GM19193 (cell line): ENCODE measurements at regions not wholly inside any gene's neighbourhood (a gene's known extent, or its start where the extent isn't known, plus 50 kb on each side); places are given as distances from the start of the nearest gene placed in this dataset.

ENCODE experiments used
- POLR2A ChIP-seq: IDR thresholded peaks from 4 replicates; pipeline ENCODE4 v1.6.1; 2011; ENCODE audit not compliant: insufficient read depth, insufficient read length; ENCODE audit errors: extremely low read depth

GRCh38 chr3:72281551-72281950 lies 496.6 kb upstream of the PROK2 start:
- TF ChIP-seq POLR2A: no peak

- TF ChIP-seq POLR2A: no peak
Observed at GRCh38 chr3:72280876-72281275, 495.9 kb upstream of the PROK2 start.

DNA sequence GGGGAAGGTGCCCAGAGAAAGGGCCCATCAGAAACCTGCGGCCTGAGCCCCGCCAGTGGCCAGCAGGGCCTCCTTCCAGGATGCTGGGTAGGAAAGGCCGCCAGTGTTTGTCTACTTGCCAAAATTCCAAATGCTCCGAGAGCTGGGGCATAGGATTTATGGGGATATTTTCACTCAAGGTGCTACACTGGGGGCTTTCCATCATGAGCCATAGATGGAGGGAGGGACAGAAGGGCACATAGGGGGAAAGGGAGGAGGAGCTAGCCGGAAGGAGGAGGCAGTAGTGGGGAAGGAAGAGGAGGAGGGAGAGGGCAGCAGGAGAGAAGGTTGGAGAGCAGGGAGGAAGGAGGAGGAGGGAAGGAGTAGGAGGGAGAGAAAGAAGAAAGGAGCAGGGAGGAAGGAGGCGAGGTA lies 494.7 kb upstream of the PROK2 start:
- no peak for TF ChIP-seq POLR2A

DNA sequence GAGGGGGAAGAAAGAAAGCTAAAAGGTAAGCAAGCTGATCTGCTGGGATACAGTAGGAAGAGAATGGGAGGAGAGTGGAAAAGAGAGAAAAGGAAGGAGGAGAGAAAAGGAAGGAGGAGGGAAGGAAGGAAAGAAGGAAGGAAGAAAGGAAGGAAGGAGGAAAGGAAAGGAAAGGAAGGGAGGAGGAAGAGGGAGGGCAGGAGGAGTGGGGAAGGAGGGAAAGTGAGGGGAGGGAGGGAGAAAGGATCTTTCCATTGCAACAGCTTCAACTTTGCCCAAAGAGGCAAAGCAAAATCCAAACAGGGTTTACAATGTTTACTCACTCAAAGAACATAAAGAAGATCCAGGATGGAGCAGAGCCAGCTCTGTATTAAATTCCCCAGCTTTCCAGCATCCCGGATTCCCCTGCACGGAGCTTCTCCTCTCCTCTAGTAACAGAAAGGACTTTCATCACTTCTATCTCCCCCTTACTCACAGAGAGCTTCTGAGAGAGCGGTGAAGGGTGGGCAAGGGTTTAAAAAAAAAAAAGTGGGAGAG lies 494.2 kb upstream of the PROK2 start:
- no peak for TF ChIP-seq POLR2A

- no peak for TF ChIP-seq POLR2A
Observed at GRCh38 chr3:72278349-72279067, 493.6 kb upstream of the PROK2 start.

DNA sequence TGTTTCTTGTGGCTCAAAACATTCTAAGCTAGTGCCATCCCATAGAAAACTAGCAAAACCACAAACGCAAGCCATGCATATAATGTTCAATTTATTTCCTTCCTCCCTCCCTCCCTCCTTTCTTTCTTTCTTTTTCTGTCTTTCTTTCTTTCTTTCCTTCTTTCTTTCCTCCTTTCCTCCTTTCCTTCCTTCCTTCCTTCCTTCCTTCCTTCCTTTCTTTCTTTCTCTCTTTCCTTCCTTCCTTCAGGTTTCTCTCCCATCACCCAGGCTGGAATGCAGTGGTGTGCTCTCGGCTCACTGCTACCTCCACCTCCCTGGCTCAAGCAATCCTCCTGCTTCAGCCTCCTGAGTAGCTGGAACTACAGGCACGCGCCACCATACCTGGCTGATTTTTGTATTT lies 492.8 kb upstream of the PROK2 start:
- no peak for TF ChIP-seq POLR2A

DNA sequence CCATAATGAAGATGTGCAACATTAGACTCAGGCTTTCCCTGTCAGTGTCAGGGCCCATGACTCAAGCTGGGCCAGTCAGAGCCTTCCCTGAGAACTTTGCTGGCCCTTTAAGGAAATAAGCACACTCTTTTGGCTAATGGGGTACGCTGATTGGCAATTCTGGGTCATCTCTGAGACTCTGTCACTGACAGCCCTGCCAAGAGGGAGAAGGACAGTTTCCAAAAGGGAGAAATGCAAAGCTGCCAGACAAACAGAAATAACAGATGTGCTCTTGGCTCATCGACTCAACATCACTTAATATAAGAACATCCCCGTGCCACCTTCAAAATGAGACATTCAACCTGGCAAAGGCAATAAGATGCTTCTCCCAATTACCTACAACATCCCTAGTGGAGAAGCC lies 491.9 kb upstream of the PROK2 start:
- TF ChIP-seq POLR2A: no peak

DNA sequence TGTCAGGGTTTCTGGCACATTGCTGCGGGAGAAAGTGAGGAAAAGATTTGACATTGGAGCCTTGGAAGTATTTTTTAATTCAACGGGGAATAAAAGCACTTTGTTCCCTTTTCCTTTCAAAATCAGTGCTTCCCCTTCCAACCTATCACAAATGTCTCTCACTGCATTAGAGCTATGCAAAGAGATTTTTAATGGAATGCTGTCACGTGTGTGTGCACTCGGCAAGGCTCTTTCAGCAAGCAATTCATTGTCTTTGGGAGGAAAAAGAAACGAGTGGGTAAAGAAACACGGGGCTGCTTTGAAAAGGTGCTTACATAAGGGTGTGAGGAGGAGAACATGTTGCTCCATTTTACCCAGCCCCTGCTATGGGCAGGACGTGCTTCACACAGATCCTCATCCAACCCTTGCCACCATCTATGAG lies 490.4 kb upstream of the PROK2 start:
- TF ChIP-seq POLR2A: no peak

- no peak for TF ChIP-seq POLR2A
Observed at GRCh38 chr3:72274493-72275330, 489.8 kb upstream of the PROK2 start.

DNA sequence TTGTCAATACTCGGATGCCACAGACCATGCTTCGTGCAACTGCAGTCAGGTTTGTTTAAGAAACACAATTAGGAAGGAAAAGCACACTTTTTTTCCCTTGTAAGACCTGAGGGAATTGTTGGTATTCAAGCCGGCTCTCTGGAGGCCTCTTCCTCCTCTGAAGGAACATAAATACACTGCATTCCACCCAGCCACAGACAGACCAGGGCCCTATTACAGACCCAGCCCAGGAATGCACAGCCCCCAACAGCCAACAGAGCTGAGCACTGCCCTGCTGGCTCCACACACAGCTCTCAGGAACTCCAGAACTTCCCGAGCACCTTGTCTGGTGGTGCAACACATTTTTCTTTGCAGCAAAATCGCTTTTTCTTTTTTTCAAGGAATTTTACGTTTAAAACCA lies 488.7 kb upstream of the PROK2 start:
- TF ChIP-seq POLR2A: no peak

DNA sequence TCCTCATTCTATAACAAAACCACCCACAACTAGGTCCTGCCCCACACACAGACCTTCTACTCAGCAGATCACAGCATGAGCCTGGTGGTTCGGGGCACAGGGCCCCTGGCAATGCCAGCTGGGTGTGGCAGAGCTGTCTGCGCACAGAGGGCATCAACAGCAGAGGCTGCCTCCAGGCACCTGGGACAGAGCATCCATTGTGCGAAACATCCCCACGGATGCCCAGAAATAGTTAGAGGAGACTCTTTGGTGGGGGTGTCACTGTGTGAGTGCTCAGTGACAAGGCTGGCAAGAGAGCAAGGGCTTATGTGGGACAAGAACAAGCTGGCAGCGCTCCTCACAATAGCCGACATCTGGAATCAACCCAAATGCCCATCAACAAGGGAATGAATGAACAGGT lies 487.4 kb upstream of the PROK2 start:
- TF ChIP-seq POLR2A: no peak

- TF ChIP-seq POLR2A: no peak
Observed at GRCh38 chr3:72271923-72272322, 487.0 kb upstream of the PROK2 start.

GRCh38 chr3:72271216-72271615 lies 486.3 kb upstream of the PROK2 start:
- no peak for TF ChIP-seq POLR2A

DNA sequence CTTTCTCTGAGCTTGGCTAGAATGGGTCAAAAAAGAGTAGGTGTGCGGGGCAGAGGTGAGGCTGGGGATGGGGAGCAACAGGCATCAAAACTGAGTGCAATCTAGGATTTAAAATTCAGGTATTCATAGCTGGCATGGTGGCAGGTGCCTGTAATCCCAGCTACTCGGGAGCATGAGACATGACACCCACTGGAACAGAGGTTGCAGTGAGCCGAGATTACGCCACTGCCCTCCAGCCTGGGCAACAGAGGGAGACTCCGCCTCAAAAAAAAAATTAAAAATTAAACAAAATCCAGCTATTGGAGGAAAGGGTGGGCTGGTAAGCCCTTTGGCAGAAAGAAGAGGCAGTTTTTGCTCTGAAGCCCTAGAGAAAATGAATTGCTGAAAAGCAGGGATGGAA lies 485.8 kb upstream of the PROK2 start:
- no peak for TF ChIP-seq POLR2A

DNA sequence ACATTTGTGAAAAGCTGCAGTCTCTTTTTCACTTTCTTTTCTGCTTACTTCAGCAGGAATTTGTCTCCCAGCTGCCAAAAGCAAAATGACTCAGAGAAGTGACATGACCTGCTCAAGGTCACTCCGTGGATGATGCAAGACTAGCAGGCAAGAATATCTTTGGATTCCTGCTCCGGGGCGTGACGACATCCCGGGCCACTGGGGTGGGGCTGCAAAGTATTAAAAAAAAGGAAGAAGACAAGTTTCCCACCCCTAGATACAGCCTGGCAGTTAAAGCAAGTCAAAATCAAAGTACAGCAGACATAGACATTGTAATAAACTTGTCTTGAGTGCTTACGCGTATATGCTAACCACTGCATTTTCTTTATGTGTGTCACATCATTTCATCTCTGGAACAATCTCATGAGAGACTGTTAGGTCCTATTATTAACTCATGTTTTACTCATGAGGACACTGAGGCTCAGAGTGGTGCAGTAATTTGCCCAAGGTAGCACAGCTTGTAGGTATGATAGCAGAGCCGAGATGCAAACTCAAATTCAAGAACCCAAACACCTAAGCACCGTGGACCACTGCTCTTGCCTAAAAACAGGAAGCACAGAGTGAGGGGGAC lies 485.2 kb upstream of the PROK2 start:
- no peak for TF ChIP-seq POLR2A
